T-helper 17 cell (primary cell): ENCODE measurements at regions not wholly inside any gene's neighbourhood (a gene's known extent, or its start where the extent isn't known, plus 50 kb on each side); places are given as distances from the start of the nearest gene placed in this dataset.

Source experiments
- ATAC-seq: fragments of 150-1000 bp; cut with Tn5 transposase; 2 replicates; pipeline ENCODE4 v1.10.0; 2021; ENCODE audit warnings: mild to moderate bottlenecking, moderate library complexity
- DNase-seq, 3 donors: peaks; one replicate each; pipeline versions ENCODE4 v3.0.0 to v3.0.0-alpha.2; 2020 to 2021
- H3K9me3 ChIP-seq: one replicate; pipeline ENCODE4 v1.7.0; 2013; ENCODE audit warnings: low read length, mild to moderate bottlenecking; ENCODE audit not compliant: control insufficient read depth, poor library complexity, severe bottlenecking
- H3K27ac Mint-ChIP-seq: one replicate; pipeline ENCODE4 v1.8.0; 2022; ENCODE audit warnings: mild to moderate bottlenecking, moderate library complexity, mixed read lengths
- H3K27me3 Mint-ChIP-seq: one replicate; pipeline ENCODE4 v1.8.0; 2022; ENCODE audit warnings: mixed read lengths
- H3K36me3 Mint-ChIP-seq: one replicate; pipeline ENCODE4 v1.8.0; 2022; ENCODE audit warnings: low read depth, mixed read lengths
- H3K4me1 Mint-ChIP-seq: one replicate; pipeline ENCODE4 v1.8.0; 2022; ENCODE audit warnings: mild to moderate bottlenecking, mixed read lengths
- H3K4me3 Mint-ChIP-seq: one replicate; pipeline ENCODE4 v1.8.0; 2022; ENCODE audit warnings: mild to moderate bottlenecking, moderate library complexity, mixed read lengths

- Mint-ChIP-seq H3K27ac (no peak overlapping the region), H3K4me3 (no peak overlapping the region), H3K36me3 (no peaks in the 10 kb centered on the region), H3K4me1 (peaks cover 3% of the 10 kb centered on the region), H3K27me3 (peaks cover 54% of the 10 kb centered on the region)
- ATAC-seq, result no peak
- H3K9me3 ChIP-seq, result no peaks in the 10 kb centered on the region
- DNase-seq, result no peak
Measured at GRCh38 chr16:54370278-54371040, 83.9 kb upstream of the IRX3 start.

GRCh38 chr16:54369861-54370260, 83.3 kb upstream of the IRX3 start:
- peaks cover 52% of the 10 kb centered on the region for H3K27me3 Mint-ChIP-seq

GRCh38 chr16:54366943-54367342, 80.4 kb upstream of the IRX3 start:
- DNase-seq (no peak), ATAC-seq (no peak)
- Mint-ChIP-seq H3K27me3 (peaks cover 47% of the 10 kb centered on the region), H3K4me3 (no peak overlapping the region), H3K4me1 (peaks cover 3% of the 10 kb centered on the region), H3K36me3 (no peaks in the 10 kb centered on the region), H3K27ac (no peak overlapping the region)
- no peaks in the 10 kb centered on the region for H3K9me3 ChIP-seq

More at GRCh38 chr16:54369861-54370260, 83.3 kb upstream of the IRX3 start:
- H3K9me3 ChIP-seq, result no peaks in the 10 kb centered on the region
- H3K27ac Mint-ChIP-seq, result no peak overlapping the region
- DNase-seq (no peak), ATAC-seq (no peak)
- no peak overlapping the region for H3K4me3 Mint-ChIP-seq
- H3K4me1 Mint-ChIP-seq, result peaks cover 3% of the 10 kb centered on the region
- H3K36me3 Mint-ChIP-seq, result no peaks in the 10 kb centered on the region

GRCh38 chr16:54365990-54366634, 79.5 kb upstream of the IRX3 start:
- no peak for DNase-seq
- H3K9me3 ChIP-seq, result no peaks in the 10 kb centered on the region
- no peak for ATAC-seq
- H3K27me3 Mint-ChIP-seq, result peaks cover 53% of the 10 kb centered on the region
- H3K27ac Mint-ChIP-seq, result no peak overlapping the region
- H3K4me3 Mint-ChIP-seq, result no peak overlapping the region
- H3K36me3 Mint-ChIP-seq, result no peaks in the 10 kb centered on the region
- H3K4me1 Mint-ChIP-seq, result peaks cover 3% of the 10 kb centered on the region

- ATAC-seq (no peak), DNase-seq (no peak)
- H3K36me3 Mint-ChIP-seq, result no peaks in the 10 kb centered on the region
- peaks cover 44% of the 10 kb centered on the region for H3K27me3 Mint-ChIP-seq
- H3K9me3 ChIP-seq, result no peaks in the 10 kb centered on the region
- no peaks in the 10 kb centered on the region for H3K4me1 Mint-ChIP-seq
- H3K4me3 Mint-ChIP-seq, result no peak overlapping the region
- no peak overlapping the region for H3K27ac Mint-ChIP-seq
Measured at GRCh38 chr16:54363766-54364165, 77.2 kb upstream of the IRX3 start.

GRCh38 chr16:54362591-54363206, 76.1 kb upstream of the IRX3 start:
- H3K27me3 Mint-ChIP-seq, result peaks cover 44% of the 10 kb centered on the region
- no peak overlapping the region for H3K27ac Mint-ChIP-seq
- no peaks in the 10 kb centered on the region for H3K9me3 ChIP-seq
- H3K4me1 Mint-ChIP-seq, result no peaks in the 10 kb centered on the region
- H3K36me3 Mint-ChIP-seq, result no peaks in the 10 kb centered on the region
- no peak for ATAC-seq
- no peak for DNase-seq
- no peak overlapping the region for H3K4me3 Mint-ChIP-seq

GRCh38 chr16:54361246-54361645, 74.7 kb upstream of the IRX3 start:
- no peak for ATAC-seq
- Mint-ChIP-seq H3K4me3 (no peak overlapping the region), H3K36me3 (no peaks in the 10 kb centered on the region), H3K4me1 (no peaks in the 10 kb centered on the region), H3K27ac (no peak overlapping the region), H3K27me3 (peaks cover 35% of the 10 kb centered on the region)
- H3K9me3 ChIP-seq, result no peaks in the 10 kb centered on the region
- no peak for DNase-seq

GRCh38 chr16:54360681-54361080, 74.1 kb upstream of the IRX3 start:
- ATAC-seq, result no peak
- Mint-ChIP-seq H3K4me3 (no peak overlapping the region), H3K4me1 (no peaks in the 10 kb centered on the region), H3K27me3 (peaks cover 30% of the 10 kb centered on the region), H3K27ac (no peak overlapping the region), H3K36me3 (no peaks in the 10 kb centered on the region)
- no peaks in the 10 kb centered on the region for H3K9me3 ChIP-seq
- DNase-seq, result no peak

- Mint-ChIP-seq H3K36me3 (no peaks in the 10 kb centered on the region), H3K4me3 (no peak overlapping the region), H3K4me1 (no peaks in the 10 kb centered on the region), H3K27me3 (peaks cover 24% of the 10 kb centered on the region), H3K27ac (no peak overlapping the region)
- ATAC-seq (no peak), DNase-seq (no peak)
- H3K9me3 ChIP-seq, result no peaks in the 10 kb centered on the region
Measured at GRCh38 chr16:54359555-54359954, 73.0 kb upstream of the IRX3 start.

GRCh38 chr16:54359081-54359480, 72.5 kb upstream of the IRX3 start:
- no peak for DNase-seq
- H3K27ac Mint-ChIP-seq, result no peak overlapping the region
- no peak for ATAC-seq
- H3K36me3 Mint-ChIP-seq, result no peaks in the 10 kb centered on the region
- H3K27me3 Mint-ChIP-seq, result peaks cover 24% of the 10 kb centered on the region
- no peaks in the 10 kb centered on the region for H3K4me1 Mint-ChIP-seq
- no peaks in the 10 kb centered on the region for H3K9me3 ChIP-seq
- H3K4me3 Mint-ChIP-seq, result no peak overlapping the region

GRCh38 chr16:54356391-54356790, 69.8 kb upstream of the IRX3 start:
- no peaks in the 10 kb centered on the region for H3K9me3 ChIP-seq
- no peak for ATAC-seq
- peaks cover 13% of the 10 kb centered on the region for H3K27me3 Mint-ChIP-seq
- no peak for DNase-seq
- no peak overlapping the region for H3K4me3 Mint-ChIP-seq
- no peaks in the 10 kb centered on the region for H3K4me1 Mint-ChIP-seq
- H3K36me3 Mint-ChIP-seq, result no peaks in the 10 kb centered on the region
- no peak overlapping the region for H3K27ac Mint-ChIP-seq

- Mint-ChIP-seq H3K27me3 (peaks cover 10% of the 10 kb centered on the region), H3K4me3 (no peak overlapping the region), H3K36me3 (no peaks in the 10 kb centered on the region), H3K27ac (no peak overlapping the region), H3K4me1 (no peaks in the 10 kb centered on the region)
- H3K9me3 ChIP-seq, result no peaks in the 10 kb centered on the region
- DNase-seq (no peak), ATAC-seq (no peak)
Measured at GRCh38 chr16:54355251-54355650, 68.7 kb upstream of the IRX3 start.

- H3K27ac Mint-ChIP-seq, result no peak overlapping the region
- DNase-seq (no peak), ATAC-seq (no peak)
- no peaks in the 10 kb centered on the region for H3K4me1 Mint-ChIP-seq
- no peaks in the 10 kb centered on the region for H3K36me3 Mint-ChIP-seq
- no peak overlapping the region for H3K4me3 Mint-ChIP-seq
- H3K9me3 ChIP-seq, result no peaks in the 10 kb centered on the region
- peaks cover 16% of the 10 kb centered on the region for H3K27me3 Mint-ChIP-seq
Measured at GRCh38 chr16:54353097-54353496, 66.5 kb upstream of the IRX3 start.
